ENCODE measurements at regions not wholly inside any gene's neighbourhood (a gene's known extent, or its start where the extent isn't known, plus 50 kb on each side); places are given as distances from the start of the nearest gene placed in this dataset.
"Not testable (repeated sequence)": the region's sequence is repeated elsewhere in the genome, so short reads cannot be mapped to it uniquely, and the experiment has no call there.

GRCh38 chr19:28596561-28597071 is 616.3 kb downstream of the UQCRFS1 start:
- no peak for DNase-seq (ENCODE audit: extremely low read depth, low read depth)
- TF ChIP-seq CTCF (IDR thresholded peaks at IDR 0.05; ENCODE audit: low read depth, low read length): no peak

- no peak for DNase-seq (ENCODE audit: extremely low read depth, low read depth)
- no peak for TF ChIP-seq CTCF (IDR thresholded peaks at IDR 0.05; ENCODE audit: low read depth, low read length)
These were observed 617.0 kb downstream of the UQCRFS1 start for GRCh38 chr19:28595722-28596480.

- TF ChIP-seq CTCF (IDR thresholded peaks at IDR 0.05; ENCODE audit: low read depth, low read length): no peak
These were observed 618.2 kb downstream of the UQCRFS1 start for GRCh38 chr19:28594737-28595136.

DNA sequence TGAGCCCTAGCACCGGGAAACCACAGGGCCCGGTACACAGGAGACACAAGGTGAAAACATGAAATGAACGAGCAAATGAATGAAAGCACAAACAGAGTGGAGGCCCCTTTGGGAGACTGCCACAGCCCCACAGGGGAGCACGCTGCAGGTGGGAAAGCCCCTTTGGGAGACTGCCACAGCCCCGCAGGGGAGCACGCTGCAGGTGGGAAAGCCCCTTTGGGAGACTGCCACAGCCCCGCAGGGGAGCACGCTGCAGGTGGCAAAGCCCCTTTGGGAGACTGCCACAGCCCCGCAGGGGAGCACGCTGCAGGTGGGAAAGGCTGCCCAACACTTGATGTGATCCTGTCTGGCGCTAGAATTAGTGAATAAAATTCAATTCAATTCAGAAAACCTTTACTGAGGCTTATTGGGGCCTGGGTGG is 623.0 kb downstream of the UQCRFS1 start:
- DNase-seq (ENCODE audit: extremely low read depth, low read depth): not testable (repeated sequence)

More at GRCh38 chr19:28594737-28595136, 618.2 kb downstream of the UQCRFS1 start:
- no peak for DNase-seq (ENCODE audit: extremely low read depth, low read depth)

- no peak for TF ChIP-seq CTCF (IDR thresholded peaks at IDR 0.05; ENCODE audit: low read depth, low read length)
These were observed 626.5 kb downstream of the UQCRFS1 start for GRCh38 chr19:28586474-28586873.

DNA sequence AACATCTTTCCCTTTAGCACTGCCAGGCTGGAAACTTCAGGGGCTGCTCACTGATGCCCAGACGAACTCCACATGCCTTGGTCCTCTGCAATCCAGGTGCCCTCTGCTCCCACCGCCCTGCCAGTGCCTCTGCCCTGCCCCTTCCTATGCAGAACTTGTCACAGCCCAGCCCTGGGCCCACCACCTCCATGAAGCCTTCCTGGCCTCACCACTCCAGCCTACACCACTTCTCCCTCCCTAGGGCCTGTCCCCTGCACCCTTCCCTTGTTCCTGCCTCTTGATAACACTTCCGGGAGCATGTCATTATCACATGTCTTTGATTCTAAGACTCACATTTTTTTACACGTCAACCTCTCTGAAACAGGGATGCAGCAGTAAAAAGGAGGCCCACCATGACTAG is 627.2 kb downstream of the UQCRFS1 start:
- TF ChIP-seq CTCF (IDR thresholded peaks at IDR 0.05; ENCODE audit: low read depth, low read length): no peak
- DNase-seq (ENCODE audit: extremely low read depth, low read depth): no peak

More at GRCh38 chr19:28586474-28586873, 626.5 kb downstream of the UQCRFS1 start:
- DNase-seq (ENCODE audit: extremely low read depth, low read depth): no peak

DNA sequence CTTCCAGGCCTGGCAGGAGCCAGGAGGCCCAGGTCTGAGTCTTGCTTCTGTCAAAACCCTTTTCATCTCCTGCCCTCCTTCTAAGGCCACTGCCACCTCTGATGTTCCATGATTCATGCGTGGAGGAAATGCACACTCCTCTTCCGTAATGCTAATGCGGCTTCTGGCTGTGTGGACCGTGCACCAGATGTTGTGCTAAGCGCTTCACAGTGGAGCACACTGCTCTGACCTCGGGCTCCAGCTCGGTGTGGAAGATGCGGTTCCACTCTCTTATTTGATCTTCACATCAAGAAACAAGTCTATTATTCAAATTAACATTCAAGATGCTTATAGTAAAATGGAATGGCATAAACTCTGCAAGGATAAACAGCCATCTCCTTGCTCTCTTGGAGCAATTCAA is 629.2 kb downstream of the UQCRFS1 start:
- no peak for DNase-seq (ENCODE audit: extremely low read depth, low read depth)
- no peak for TF ChIP-seq CTCF (IDR thresholded peaks at IDR 0.05; ENCODE audit: low read depth, low read length)

DNA sequence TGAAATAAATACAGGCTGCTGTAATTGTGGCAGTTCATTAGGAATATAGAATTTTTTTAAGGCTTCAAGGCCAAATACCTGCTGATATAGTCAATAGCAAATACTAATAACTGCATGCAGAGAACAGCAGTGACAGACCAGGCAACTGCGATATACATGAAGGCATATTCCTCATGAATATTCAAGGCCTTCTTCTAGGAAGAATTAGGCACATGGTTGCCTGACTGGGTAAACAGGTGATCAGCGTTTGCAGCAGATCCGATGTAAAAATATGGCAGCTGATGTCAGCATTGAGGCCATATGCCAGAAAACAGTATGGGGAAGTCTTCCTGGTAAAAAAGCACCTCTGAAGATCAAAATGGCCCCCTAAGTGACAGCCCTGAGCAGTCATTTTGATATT is 629.7 kb downstream of the UQCRFS1 start:
- no peak for TF ChIP-seq CTCF (IDR thresholded peaks at IDR 0.05; ENCODE audit: low read depth, low read length)
- DNase-seq (ENCODE audit: extremely low read depth, low read depth): no peak

All from AG09319 (cell line).